ENCODE measurements at regions not wholly inside any gene's neighbourhood (a gene's known extent, or its start where the extent isn't known, plus 50 kb on each side); places are given as distances from the start of the nearest gene placed in this dataset.

GRCh38 chr16:63922560-63922959 lies 1199.3 kb downstream of the CDH11 start:
- Histone ChIP-seq H3K4me1 (ENCODE audit: insufficient read depth, low read length) (no peaks in the 10 kb centered on the region; the same call in 1 of the 2 replicates), H2BK20ac (ENCODE audit: low read depth, low read length, poor library complexity, severe bottlenecking) (no peak overlapping the region), H4K91ac (ENCODE audit: insufficient read length, low read depth, low read length) (no peak overlapping the region), H3K27me3 (ENCODE audit: insufficient read depth, low read length) (no peaks in the 10 kb centered on the region; the same call in 1 of the 2 replicates), H2BK120ac (ENCODE audit: low read depth, low read length, poor library complexity, severe bottlenecking) (no peak overlapping the region), H3K79me1 (ENCODE audit: insufficient read depth, low read depth, low read length, poor library complexity, severe bottlenecking) (no peaks in the 10 kb centered on the region), H3K9me3 (ENCODE audit: control insufficient read depth, low read depth, low read length) (no peaks in the 10 kb centered on the region), H2BK12ac (ENCODE audit: insufficient read length, low read depth, low read length) (no peak overlapping the region), H4K8ac (replicated peaks; ENCODE audit: insufficient read length, low read depth, low read length) (no peak overlapping the region), H3K56ac (ENCODE audit: insufficient read length, low read depth, low read length) (no peak overlapping the region), H2AK5ac (ENCODE audit: insufficient read length, low read length) (no peak overlapping the region), H3K79me2 (ENCODE audit: insufficient read depth, low read length) (no peaks in the 10 kb centered on the region), H3K27ac (ENCODE audit: insufficient read length, low read depth, low read length) (no peak overlapping the region), H3K23ac (ENCODE audit: insufficient read length, low read depth, low read length) (no peak overlapping the region), H3K9ac (ENCODE audit: extremely low read depth, insufficient read length, low read length) (no peak overlapping the region), H2BK5ac (ENCODE audit: insufficient read length, low read length) (no peak overlapping the region), H3K23me2 (ENCODE audit: insufficient read length, low read depth, low read length, poor library complexity, severe bottlenecking) (no peaks in the 10 kb centered on the region), H2AFZ (ENCODE audit: low read length) (no peak overlapping the region), H3K4ac (ENCODE audit: low read depth, low read length) (no peak overlapping the region), H4K20me1 (ENCODE audit: control insufficient read depth, insufficient read depth, insufficient read length) (no peaks in the 10 kb centered on the region), H3K14ac (ENCODE audit: insufficient read depth, low read length) (no peak overlapping the region), H3K4me2 (ENCODE audit: insufficient read depth, insufficient read length, low read length) (no peak overlapping the region), H2BK15ac (ENCODE audit: low read depth, low read length) (no peak overlapping the region), H3T11ph (ENCODE audit: low read length) (no peak overlapping the region), H3K18ac (ENCODE audit: insufficient read length, low read depth, low read length) (no peak overlapping the region), H4K5ac (ENCODE audit: insufficient read length, low read depth, low read length) (no peak overlapping the region)
- H3K4me3 Mint-ChIP-seq: no peak overlapping the region
- DNase-seq: no peak
- no peaks in the 10 kb centered on the region for H3K27me3 Mint-ChIP-seq (ENCODE audit: low read depth)
- peaks cover 17 to 18% of the 10 kb centered on the region in 2 experiments for H3K4me1 Mint-ChIP-seq
- H3K27ac Mint-ChIP-seq: no peak overlapping the region
- TF ChIP-seq, protein P1, sequence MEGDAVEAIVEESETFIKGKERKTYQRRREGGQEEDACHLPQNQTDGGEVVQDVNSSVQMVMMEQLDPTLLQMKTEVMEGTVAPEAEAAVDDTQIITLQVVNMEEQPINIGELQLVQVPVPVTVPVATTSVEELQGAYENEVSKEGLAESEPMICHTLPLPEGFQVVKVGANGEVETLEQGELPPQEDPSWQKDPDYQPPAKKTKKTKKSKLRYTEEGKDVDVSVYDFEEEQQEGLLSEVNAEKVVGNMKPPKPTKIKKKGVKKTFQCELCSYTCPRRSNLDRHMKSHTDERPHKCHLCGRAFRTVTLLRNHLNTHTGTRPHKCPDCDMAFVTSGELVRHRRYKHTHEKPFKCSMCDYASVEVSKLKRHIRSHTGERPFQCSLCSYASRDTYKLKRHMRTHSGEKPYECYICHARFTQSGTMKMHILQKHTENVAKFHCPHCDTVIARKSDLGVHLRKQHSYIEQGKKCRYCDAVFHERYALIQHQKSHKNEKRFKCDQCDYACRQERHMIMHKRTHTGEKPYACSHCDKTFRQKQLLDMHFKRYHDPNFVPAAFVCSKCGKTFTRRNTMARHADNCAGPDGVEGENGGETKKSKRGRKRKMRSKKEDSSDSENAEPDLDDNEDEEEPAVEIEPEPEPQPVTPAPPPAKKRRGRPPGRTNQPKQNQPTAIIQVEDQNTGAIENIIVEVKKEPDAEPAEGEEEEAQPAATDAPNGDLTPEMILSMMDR (conservative IDR thresholded peaks at IDR 0.05): no peak
- H3K9me3 Mint-ChIP-seq: peaks cover 20 to 21% of the 10 kb centered on the region in 2 experiments
- H3K36me3 Mint-ChIP-seq (ENCODE audit: insufficient read depth in 1 of 3, low read depth in 3 of 3): peaks cover 15 to 23% (median 15%) of the 10 kb centered on the region in 3 experiments

Data from H9 (cell line).